GM19035 (cell line): ENCODE measurements at regions not wholly inside any gene's neighbourhood (a gene's known extent, or its start where the extent isn't known, plus 50 kb on each side); places are given as distances from the start of the nearest gene placed in this dataset.
"Not testable (repeated sequence)": the region's sequence is repeated elsewhere in the genome, so short reads cannot be mapped to it uniquely, and the experiment has no call there.

Experiments
- ATAC-seq: cut with Tn5 transposase; IDR thresholded peaks from one replicate; pipeline ENCODE4 v1.9.1; 2021; ENCODE audit not compliant: unreplicated experiment

DNA sequence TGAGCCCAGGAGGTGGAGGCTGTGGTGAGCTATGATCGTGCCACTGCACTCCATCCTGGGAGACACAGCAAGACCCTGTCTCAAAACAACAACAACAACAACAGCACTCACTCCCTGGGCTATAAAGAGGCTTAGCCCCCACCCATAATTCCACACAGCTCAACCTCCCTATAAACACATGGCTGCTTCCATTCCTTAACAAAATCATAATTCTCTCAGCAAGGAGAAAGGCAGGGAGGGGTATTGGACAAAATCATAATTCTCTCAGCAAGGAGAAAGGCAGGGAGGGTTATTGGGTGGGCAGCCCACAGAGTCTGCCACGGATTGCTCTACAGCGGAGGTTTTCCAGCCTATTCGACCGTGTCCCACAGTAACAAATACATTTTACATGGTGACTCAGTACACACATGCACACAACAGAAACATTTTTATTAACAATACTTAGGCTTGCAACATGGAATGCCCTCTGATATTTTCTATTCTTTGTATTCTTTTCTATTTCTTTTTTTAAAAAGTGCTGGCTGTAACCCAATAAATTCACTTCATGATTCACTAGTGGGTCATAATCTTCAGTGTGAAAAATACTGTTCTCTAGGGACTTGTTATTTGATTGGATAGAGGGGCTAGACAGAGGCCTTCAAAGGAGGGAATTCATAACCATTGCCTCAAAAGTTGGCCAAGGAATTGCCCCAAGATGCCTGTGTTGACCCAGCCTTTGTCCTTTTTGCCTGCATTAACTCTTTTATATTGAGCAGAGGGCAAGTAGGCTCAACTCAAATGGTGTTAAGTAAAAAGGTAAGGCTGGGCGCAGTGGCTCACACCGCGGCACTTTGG, 50.6 kb upstream of the ZMYND8 start:
- ATAC-seq = no peak

DNA sequence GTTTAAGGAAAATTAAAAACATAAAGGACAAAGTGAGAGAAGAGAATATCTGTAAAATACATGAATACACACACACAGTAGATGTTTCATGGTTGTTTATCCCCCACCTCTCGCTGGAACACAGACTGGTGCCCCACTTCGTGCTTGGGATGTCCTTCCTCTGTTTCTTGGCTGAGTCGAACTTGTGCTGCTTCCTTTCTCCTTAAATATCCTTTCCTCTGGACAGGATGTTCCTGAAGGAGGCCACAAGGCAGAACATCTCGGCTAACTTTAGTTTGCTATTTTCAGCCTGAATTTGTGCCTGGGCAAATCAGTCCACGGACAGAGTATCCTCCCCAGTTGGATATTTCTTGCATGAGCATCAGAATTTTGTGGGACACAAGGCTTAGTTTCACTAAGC, 54.7 kb upstream of the ZMYND8 start:
- no peak for ATAC-seq

DNA sequence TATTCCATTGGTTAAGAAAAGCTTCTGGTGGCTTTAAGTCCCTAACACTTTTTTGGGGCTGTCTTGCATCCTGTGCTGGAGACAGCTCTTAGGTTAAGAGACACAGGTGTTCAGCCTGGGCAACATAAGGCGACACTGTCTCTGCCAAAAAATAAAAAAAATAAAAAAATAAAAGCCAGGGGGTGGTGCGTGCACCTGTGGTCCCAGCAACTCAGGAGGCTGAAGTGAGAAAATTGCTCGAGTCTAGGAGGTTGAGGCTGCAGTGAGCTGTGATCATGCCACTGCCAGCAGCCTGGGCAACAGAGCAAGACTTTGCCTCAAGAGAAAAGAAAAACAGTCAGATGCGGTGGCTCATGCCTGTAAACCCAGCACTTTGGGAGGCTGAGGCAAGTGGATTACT, 55.6 kb upstream of the ZMYND8 start:
- ATAC-seq = no peak

DNA sequence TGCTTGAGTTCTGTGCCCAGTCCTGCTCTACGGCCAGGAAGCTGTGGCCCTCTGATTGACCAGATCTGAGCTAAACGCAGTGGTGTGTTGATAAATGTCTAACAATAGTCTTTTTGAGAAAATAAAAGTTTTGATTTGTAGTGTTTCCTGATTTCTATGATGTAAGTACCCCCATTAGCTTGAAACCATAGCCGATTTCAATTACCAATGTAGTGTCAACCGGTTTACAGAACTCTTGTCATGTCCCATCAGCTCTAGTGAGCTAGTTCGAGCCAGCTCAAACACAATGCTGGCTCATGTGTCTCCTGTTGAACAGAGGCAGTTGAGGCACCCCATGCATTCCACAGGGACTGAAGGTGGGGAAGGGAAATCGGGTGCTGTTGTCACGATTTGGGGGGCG, 56.7 kb upstream of the ZMYND8 start:
- ATAC-seq = no peak

DNA sequence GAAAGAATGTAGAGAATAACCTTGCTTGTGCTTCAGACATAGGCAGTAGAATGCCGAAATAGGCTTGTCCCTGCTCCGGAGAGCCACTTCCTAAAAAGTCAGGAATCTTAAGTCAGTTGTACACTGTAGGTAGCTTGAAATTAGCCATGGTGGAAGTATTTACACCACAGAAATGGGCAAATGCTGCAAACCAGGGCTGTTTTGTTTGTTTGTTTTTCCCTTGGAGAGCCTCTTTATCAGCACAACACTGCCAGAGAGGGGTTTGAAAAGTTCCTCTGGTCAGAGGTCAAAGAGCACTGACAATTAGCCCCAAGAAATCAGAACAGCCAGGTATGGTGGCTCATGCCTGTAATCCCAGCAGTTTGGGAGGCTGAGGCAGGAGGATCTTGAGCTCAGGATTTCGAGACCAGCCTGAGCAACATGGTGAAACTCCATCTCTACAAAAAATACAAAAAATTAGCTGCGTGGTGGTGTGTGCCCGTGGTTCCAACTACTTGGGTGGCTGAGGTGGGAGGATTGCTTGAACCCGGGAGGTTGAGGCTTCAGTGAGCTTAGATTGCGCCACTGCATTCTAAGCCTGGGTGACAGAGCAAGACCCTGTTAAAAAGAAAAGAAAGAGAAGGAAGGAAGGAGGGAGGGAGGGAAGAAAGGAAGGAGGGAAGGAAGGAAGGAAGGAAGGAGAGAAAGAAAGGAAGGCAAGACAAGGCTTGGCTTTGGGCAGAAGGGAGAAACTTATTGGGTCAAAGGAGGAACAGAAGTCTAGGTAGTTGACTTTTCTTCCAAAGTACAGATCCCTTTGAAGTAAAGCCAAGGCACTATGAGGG, 61.0 kb upstream of the ZMYND8 start:
- no peak for ATAC-seq

DNA sequence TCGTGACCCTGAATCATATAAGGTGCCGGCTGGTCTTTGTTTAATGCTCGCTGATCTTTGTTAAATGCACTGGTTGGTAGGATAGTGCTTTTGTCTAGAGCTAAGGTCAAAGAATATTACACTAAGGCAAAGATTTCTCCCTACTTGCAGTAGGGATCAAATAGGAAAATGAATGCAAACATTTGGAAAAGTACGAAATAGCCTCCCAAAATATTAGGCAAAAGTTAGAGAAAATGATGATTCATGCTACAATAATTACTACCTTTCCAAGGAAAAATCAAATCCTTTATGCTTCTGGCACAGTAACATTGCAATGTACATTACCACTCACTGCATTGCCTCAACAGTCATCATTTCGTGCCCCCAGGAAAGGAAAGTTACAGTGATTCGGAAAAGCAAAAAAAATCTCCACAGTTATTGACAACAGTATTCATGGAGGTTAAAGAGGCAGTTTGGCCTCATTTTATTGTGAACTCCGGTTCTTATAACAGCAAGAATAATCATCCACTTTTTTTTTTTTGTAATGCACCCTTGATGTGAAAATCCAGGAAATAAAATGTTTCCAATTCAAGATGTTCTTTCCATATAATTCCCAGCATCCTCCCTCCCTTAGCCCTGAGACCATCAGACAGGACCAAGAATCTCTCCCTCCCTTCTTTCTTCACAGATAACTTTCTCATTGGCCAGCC, 61.7 kb upstream of the ZMYND8 start:
- ATAC-seq = no peak

DNA sequence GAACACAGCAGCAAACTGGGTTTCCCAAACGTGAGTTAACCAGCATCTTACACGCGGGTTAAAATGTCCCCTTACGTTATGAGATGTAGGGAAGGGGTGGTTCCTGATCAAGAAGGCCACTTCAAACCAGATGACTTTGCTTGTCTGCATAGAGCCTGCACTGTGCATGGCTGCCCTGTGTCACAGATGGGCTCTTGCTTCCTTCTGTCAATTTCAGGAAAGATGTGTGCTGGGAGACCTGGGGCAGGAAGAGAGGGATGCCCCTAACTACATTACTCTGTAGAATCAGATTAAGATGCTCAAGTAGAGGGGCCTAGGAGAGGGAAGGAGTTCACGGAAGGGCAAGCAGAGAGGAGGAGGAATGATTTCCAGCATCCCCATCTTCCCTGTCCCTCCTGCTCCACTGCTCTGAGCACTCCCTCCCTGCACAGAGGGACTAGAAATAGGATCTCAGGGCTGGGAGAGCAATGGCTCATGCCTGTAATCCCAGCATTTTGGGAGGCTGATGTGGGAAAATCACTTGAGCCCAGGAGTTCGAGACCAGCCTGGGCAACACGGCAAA, 63.5 kb upstream of the ZMYND8 start:
- ATAC-seq = no peak

DNA sequence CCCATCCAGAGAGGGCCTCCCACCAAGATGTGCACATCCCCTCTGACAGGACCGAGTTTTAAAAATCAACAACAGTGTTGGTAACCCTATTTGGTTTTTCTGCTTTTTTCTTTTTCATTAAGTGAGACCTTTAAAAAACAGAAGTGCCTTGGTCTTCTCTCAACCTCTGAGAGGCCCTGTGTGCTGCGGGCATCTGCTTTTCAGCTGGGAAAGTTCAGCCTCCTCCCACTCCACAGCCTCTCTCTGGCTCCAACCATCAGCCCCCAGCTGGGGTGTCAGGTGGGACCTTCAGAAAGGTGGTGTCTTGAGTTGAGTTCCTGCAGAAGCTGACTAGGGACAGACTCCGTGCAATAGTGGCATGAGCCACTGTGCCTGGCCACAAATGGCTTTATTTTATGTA, 64.6 kb upstream of the ZMYND8 start:
- no peak for ATAC-seq

DNA sequence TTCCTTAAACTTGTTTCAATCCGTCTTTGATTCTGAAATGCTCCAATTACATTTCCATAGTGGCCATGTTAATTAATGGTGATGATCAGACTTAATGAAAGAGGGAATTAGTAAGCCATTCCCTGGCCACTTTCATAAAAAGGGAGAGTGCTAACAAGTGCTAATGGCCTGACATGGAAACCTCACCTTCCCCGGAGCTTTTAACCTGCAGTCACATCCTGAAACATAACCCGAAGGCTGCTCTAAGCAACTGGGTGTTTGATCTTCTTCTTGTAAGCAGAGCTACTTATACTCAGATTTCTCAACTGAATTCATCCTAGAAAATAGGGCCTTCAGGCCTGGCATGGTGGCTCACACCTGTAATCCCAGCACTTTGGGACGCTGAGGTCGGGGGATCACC, 67.1 kb upstream of the ZMYND8 start:
- ATAC-seq = no peak

DNA sequence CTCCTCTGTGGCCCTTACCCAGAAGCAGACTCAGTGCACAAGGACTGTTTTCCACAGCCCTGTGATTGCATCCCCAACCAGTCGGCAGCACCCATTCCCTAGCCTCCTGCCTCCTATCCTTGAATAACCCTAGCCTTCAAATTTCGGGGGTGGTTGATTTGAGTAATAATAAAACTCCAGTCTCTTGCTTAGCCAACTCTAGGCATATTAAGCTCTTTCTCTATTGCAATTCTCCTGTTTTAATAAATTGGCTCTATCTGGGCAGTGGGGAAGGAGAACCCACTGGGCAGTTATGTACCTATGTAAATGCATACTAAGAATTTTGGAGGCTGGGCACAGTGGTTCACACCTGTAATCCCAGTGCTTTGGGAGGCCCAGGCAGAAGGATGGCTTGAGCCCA, 70.6 kb upstream of the ZMYND8 start:
- ATAC-seq = no peak

DNA sequence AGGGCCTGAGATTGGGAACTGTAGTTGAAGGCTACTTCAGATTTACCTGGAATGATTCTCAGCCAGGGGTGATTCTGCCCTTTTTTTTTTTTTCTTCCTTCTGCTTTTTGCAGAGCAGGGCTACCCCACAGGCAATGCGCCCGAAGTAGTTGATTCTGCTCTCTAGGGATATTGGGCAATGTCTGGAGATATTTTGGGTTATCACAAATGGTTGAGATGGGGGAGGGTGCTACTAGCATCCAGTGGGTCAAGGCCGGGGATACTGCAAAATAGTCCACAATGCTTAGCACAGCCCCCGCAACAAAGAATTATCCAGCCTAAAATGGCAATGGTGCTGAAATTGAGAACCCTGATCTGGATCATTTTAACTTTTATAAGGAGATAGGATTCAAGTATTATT, 71.2 kb upstream of the ZMYND8 start:
- ATAC-seq = no peak

DNA sequence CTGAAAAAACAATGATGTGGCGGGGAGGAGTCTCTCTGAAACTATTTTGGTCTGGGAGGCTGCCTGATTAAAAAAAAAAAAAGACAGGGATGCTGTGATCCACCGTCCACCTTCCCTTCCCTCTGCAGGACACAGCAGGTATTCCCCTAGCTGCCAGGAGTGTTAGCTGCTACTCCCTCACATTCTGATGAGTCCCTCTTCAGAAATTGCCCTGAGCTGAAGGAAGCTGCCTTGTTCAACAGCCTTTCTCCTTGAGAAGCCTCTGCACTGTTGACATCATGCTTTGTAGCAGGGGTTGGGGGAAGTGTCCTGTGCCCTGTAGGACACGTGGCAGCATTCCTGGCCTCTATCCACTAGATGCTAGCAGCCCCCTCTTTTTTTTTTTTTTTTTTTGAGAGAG, 71.7 kb upstream of the ZMYND8 start:
- no peak for ATAC-seq

DNA sequence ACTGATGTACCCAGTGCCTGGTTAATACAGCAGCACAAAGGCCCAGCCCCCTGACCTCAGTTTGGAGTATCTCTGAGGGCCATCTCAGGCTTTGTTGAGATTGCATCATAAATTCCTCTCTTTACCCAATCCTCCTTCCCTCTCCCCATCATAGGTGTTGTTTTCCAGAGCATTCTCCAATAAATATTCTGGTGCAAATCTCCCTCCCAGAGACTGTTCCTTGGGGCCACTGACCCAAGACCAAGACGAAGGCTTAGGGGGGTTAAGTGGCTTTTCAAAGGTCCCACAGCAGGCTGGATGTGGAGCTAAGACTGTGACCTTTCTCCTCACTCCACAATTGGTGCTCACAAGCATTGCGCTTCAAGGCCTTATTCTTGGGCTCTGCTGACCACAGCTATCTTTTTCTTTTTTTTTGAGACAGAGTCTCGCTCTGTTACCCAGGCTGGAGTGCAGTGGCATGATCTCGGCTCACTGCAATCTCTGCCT, 72.4 kb upstream of the ZMYND8 start:
- no peak for ATAC-seq

DNA sequence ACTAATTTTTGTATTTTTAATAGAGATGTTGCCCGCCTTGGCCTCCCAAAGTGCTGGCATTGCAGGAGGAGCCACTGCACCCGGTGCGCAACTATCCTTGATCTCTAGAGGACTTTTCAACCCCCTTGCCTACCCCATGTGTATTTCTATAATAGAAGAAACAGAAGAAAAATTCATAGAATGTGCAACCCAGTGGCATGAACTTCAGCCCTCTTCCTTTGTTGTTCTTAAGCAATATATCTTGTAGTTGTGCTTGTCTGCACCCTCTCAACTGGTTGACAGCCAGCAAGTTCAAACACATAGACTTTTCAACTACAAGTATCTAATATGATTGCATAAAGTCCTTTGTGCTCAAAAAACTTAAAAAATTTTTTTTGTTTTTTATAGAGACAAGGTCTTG, 72.3 kb upstream of the NCOA3 start:
- ATAC-seq = no peak

DNA sequence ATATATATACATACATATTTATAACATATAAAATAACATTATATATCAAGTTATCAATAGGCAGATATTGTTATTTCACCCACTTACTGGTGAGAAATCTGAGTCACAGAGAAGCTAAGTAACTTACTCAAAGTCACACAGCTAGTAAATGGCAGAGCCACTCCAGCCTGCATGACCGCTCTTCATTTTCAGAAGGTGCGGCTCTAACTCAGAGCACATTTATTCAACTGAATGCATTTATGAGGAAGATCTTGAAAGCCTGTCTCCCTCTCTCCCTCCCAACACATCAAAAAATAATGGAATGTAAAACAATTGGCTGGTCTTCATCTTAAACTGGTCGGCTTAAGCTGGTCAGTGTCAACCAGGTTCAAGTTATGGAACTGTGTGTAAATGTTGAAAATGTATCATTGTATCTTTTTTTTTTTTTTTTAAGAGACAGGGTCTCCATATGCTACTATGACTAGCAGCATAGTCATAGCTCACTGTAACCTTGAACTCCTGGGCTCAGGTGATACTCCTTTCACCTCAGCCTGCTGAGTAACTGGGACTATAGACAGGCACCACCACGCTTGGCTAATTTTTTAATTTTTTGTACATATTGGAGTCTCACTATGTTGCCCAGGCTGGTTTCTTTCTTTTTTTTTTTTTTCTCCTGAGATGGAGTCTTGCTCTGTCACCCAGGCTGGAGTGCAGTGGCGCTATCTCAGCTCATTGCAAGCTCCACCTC, 70.7 kb upstream of the NCOA3 start:
- ATAC-seq = no peak

DNA sequence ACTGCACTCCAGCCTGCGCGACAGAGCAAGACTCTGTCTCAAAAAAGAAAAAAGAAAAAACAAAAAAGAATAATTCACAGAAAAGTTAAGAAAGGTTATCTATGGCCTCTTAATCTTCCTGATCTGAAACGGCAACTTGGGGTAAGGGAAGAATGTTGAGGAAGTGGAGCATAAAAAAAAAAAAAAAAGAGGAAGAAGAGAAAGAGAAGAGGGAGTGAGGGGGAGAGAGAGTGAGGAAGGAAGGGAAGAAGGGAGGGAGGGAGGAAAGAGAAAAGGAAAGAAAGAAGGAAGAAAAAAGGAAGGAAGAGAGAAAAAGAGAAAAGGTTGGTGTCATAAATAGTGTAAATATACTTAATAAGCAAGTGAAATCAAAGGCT, 68.9 kb upstream of the NCOA3 start:
- ATAC-seq = no peak

DNA sequence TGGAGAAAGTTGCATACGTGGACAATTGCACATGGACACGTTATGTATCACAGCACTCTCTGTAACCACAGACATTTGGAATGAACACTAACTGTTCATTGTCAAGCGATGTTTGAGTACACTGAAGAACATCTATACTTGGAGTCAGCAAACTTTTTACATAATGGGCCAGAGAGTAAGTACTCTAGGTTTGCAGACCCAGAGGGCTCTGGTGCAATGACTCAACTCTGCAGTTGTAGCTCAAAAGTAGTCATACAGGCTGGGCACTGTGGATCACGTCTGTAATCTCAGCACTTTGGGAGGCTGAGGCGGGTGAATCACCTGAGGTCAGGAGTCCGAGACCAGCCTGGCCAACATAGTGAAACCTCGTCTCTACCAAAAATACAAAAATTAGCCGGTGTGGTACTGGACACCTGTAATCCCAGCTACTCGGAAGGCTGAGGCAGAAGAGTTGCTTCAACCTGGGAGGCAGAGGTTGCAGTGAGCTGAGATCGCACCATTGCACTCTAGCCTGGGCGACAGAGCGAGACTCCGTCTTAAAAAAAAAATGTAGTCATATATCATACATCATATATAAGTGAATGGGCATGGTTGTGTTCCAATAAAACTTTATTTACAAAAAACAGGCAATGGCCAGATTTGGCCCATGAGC, 67.4 kb upstream of the NCOA3 start:
- not testable (repeated sequence) for ATAC-seq

DNA sequence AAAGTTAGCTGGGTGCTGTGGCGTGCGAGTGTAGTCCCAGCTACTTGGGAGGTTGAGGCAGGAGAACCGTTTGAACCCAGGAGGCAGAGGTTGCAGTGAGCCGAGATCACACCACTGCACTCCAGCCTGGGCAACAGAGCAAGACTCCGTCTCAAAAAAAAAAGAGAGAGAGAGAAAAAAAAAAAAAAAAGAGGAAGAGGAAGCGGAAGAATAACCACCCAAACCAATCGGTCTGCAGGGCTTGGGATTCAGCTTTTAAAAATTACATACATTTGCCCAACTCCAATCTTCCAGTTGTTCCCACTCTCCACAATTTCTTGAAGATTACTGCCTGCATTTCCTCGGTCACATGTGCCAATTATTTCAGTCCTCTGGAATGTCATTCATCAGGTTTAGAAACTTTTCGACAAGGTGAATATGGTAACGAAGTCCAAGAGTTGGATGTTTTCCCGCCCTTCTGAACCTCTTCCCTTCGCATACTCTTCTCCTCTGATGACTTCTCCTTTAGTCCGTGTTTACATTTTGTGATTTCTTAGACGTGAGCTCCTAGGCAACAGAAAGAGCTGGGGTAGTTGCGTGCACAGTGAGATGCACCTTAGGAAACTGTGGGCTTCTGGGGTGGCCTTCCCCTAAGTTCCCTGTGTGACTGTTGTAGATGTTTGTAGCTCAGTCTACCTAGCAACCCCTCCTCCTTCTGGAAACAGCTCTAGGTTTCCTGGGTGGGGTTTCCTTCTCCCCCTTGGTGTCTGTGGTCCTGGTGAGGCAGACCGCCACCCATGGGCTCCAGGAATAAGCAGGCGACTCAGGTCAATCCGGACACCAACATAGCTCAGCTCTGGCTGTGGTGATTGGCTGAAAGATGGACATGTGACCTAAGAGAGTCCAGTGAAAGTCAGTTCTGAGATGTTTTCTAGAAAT, 63.0 kb upstream of the NCOA3 start:
- ATAC-seq = peak; percentile 42
